Ammon's horn (tissue), 1 donor: ENCODE measurements at regions not wholly inside any gene's neighbourhood (a gene's known extent, or its start where the extent isn't known, plus 50 kb on each side); places are given as distances from the start of the nearest gene placed in this dataset.
A peak's percentile ranks its signal among the peaks of the same experiment; 100 is the strongest.
"Not testable (repeated sequence)": the region's sequence is repeated elsewhere in the genome, so short reads cannot be mapped to it uniquely, and the experiment has no call there.

Source experiments
- DNase-seq: peaks from one replicate; pipeline ENCODE4 v3.0.0-alpha.2; 2016; ENCODE audit warnings: low spot score

GRCh38 chr2:176573612-176574483 is 304.6 kb downstream of the MTX2 start:
- no peak for DNase-seq

GRCh38 chr2:176574484-176575236 is 305.4 kb downstream of the MTX2 start:
- no peak for DNase-seq

- DNase-seq, result no peak
Measured at GRCh38 chr2:176575237-176575744, 306.0 kb downstream of the MTX2 start.

- DNase-seq, result no peak
Measured at GRCh38 chr2:176577054-176577453, 307.8 kb downstream of the MTX2 start.

GRCh38 chr2:176578292-176578691 is 309.1 kb downstream of the MTX2 start:
- DNase-seq, result not testable (repeated sequence)

- DNase-seq, result no peak
Measured at GRCh38 chr2:176579608-176580007, 310.4 kb downstream of the MTX2 start.

- no peak for DNase-seq
Measured at GRCh38 chr2:176581557-176582165, 312.4 kb downstream of the MTX2 start.

- no peak for DNase-seq
Measured at GRCh38 chr2:176582176-176582575, 312.9 kb downstream of the MTX2 start.

GRCh38 chr2:176582990-176583481 is 313.8 kb downstream of the MTX2 start:
- DNase-seq, result no peak

GRCh38 chr2:176583607-176584006 is 314.4 kb downstream of the MTX2 start:
- no peak for DNase-seq

- no peak for DNase-seq
Measured at GRCh38 chr2:176584333-176584732, 315.1 kb downstream of the MTX2 start.

- DNase-seq, result no peak
Measured at GRCh38 chr2:176585291-176585690, 316.0 kb downstream of the MTX2 start.

- no peak for DNase-seq
Measured at GRCh38 chr2:176585791-176586190, 316.5 kb downstream of the MTX2 start.

GRCh38 chr2:176589287-176589686 is 320.0 kb downstream of the MTX2 start:
- DNase-seq, result no peak

GRCh38 chr2:176589825-176590440 is 320.7 kb downstream of the MTX2 start:
- DNase-seq, result no peak

GRCh38 chr2:176592216-176592615 is 323.0 kb downstream of the MTX2 start:
- DNase-seq, result no peak

- no peak for DNase-seq
Measured at GRCh38 chr2:176595986-176596385, 326.7 kb downstream of the MTX2 start.

GRCh38 chr2:176597916-176598315 is 328.7 kb downstream of the MTX2 start:
- no peak for DNase-seq

GRCh38 chr2:176598351-176598750 is 329.1 kb downstream of the MTX2 start:
- no peak for DNase-seq

GRCh38 chr2:176599796-176600485 is 330.7 kb downstream of the MTX2 start:
- no peak for DNase-seq

- peak; percentile 40 for DNase-seq
Measured at GRCh38 chr2:176601066-176601465, 331.8 kb downstream of the MTX2 start.
